Fibroblast of mammary gland (primary cell): ENCODE measurements at regions not wholly inside any gene's neighbourhood (a gene's known extent, or its start where the extent isn't known, plus 50 kb on each side); places are given as distances from the start of the nearest gene placed in this dataset.

Experiments
- DNase-seq: peaks from one replicate; pipeline ENCODE4 v3.0.0-alpha.2; 2010; ENCODE audit warnings: low read depth
- H3K4me3 ChIP-seq: 2 replicates; pipeline ENCODE4 v1.5.1; 2011; ENCODE audit warnings: low read depth, mild to moderate bottlenecking, low read length, moderate library complexity; ENCODE audit not compliant: control insufficient read depth
- CTCF ChIP-seq: conservative IDR thresholded peaks from 2 replicates; pipeline ENCODE4 v1.5.1; 2011; ENCODE audit warnings: low read depth, low read length, inconsistent platforms; ENCODE audit not compliant: control insufficient read depth, insufficient read depth

GRCh38 chr13:53605326-53605725 is 576.7 kb downstream of the OLFM4 start:
- DNase-seq: no peak
- TF ChIP-seq CTCF: no peak
- H3K4me3 ChIP-seq: no peak overlapping the region

GRCh38 chr13:53612200-53612599 is 583.6 kb downstream of the OLFM4 start:
- H3K4me3 ChIP-seq: no peak overlapping the region
- TF ChIP-seq CTCF: no peak
- DNase-seq: no peak

- H3K4me3 ChIP-seq: no peak overlapping the region
- DNase-seq: no peak
- no peak for TF ChIP-seq CTCF
These were observed 593.8 kb downstream of the OLFM4 start for GRCh38 chr13:53622456-53622855.

GRCh38 chr13:53623146-53623545 is 594.5 kb downstream of the OLFM4 start:
- DNase-seq: no peak
- no peak for TF ChIP-seq CTCF
- H3K4me3 ChIP-seq: no peak overlapping the region

- DNase-seq: no peak
- no peak overlapping the region for H3K4me3 ChIP-seq
- TF ChIP-seq CTCF: no peak
These were observed 602.9 kb downstream of the OLFM4 start for GRCh38 chr13:53631511-53631910.

GRCh38 chr13:53638040-53638439 is 609.4 kb downstream of the OLFM4 start:
- no peak for TF ChIP-seq CTCF
- DNase-seq: no peak
- H3K4me3 ChIP-seq: no peak overlapping the region

- no peak overlapping the region for H3K4me3 ChIP-seq
- DNase-seq: no peak
- TF ChIP-seq CTCF: no peak
These were observed 613.7 kb downstream of the OLFM4 start for GRCh38 chr13:53642306-53642705.
